HUES6 (cell line): ENCODE measurements at regions not wholly inside any gene's neighbourhood (a gene's known extent, or its start where the extent isn't known, plus 50 kb on each side); places are given as distances from the start of the nearest gene placed in this dataset.

Experiments used
- H3K27ac ChIP-seq: 2 replicates; pipeline ENCODE4 v1.7.0; 2013; ENCODE audit warnings: low read depth, mild to moderate bottlenecking, low read length, inconsistent platforms
- H3K27me3 ChIP-seq: 2 replicates; pipeline ENCODE4 v1.6.1; 2013; ENCODE audit warnings: low read length; ENCODE audit not compliant: control insufficient read depth, insufficient read depth
- H3K36me3 ChIP-seq: 2 replicates; pipeline ENCODE4 v1.6.1; 2013; ENCODE audit warnings: low read length; ENCODE audit not compliant: control insufficient read depth, insufficient read depth
- H3K4me1 ChIP-seq: 2 replicates; pipeline ENCODE4 v1.6.1; 2013; ENCODE audit warnings: low read length; ENCODE audit not compliant: control insufficient read depth, insufficient read depth
- H3K4me3 ChIP-seq: 2 replicates; pipeline ENCODE4 v1.5.1; 2013; ENCODE audit warnings: low read depth, low read length
- H3K9ac ChIP-seq: one replicate; pipeline ENCODE4 v1.6.1; 2013; ENCODE audit warnings: mild to moderate bottlenecking, low read length
- H3K9me3 ChIP-seq: 2 replicates; pipeline ENCODE4 v1.6.1; 2013; ENCODE audit warnings: low read depth, low read length; ENCODE audit not compliant: control insufficient read depth, insufficient read depth

DNA sequence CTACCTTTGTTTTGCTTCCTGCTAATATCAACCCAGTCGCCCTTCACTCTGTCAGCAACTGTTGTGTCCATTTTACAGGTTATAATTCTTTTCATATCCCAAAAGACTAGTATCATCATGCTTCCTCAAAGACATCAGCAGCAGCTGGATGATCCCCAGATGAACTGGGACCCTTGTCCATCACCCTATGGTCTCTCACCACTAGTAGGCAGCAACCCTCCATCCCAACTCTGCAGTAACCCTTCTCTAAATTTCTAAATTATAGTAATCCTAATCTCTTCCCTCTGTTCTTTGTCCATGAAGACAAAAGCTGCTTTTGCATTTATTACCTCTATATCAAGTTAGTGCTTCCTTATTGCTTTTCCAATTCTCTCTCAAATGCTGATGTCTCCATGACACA, 1025.8 kb downstream of the FAM181B start:
- Histone ChIP-seq H3K9ac (no peak overlapping the region), H3K9me3 (no peaks in the 10 kb centered on the region), H3K4me1 (no peaks in the 10 kb centered on the region), H3K36me3 (no peaks in the 10 kb centered on the region), H3K27ac (no peak overlapping the region), H3K4me3 (no peak overlapping the region), H3K27me3 (no peaks in the 10 kb centered on the region)

DNA sequence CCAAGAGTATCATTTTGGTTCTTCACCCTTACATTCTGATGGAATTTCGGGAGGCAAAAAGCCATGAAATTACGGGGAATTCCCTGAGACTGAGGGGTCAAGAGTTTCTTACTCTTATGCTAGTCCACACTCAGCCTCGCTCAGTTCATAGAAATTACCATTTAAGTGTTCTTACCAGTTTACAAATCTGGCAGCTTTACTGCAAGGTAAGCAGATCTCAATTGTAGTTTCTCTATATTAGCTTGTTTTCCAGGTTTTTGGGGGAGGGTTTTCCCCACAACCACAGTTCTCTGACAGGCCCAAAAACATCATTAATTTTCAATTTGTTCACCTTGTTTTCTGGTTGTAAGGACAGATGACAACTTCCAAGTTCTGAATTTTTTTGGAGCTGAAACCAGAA, 1028.4 kb downstream of the FAM181B start:
- no peaks in the 10 kb centered on the region; the same call in 1 of the 2 replicates for H3K9me3 ChIP-seq
- no peak overlapping the region for H3K9ac ChIP-seq
- no peaks in the 10 kb centered on the region for H3K27me3 ChIP-seq
- no peaks in the 10 kb centered on the region for H3K36me3 ChIP-seq
- H3K27ac ChIP-seq = no peak overlapping the region
- no peak overlapping the region for H3K4me3 ChIP-seq
- no peaks in the 10 kb centered on the region for H3K4me1 ChIP-seq

DNA sequence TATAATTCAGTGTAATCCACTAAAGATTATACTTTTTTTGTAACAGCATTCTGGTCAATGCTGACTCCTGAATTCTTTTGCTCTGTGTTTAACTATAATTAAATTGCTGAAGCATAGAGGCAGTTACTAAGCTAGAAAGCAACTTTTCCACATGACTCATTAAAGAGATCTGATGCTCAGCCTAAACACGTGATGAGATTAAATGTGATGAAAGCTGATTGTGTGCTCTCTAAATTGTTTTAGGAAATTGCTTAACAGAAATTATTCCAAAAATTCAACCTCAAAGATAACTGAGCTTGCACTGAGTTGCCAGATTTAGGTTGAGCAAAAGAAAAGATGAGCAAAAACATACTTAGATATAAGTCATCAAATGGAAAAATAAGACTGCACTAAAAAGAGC, 1033.6 kb downstream of the FAM181B start:
- H3K9me3 ChIP-seq = no peaks in the 10 kb centered on the region; the same call in 1 of the 2 replicates

DNA sequence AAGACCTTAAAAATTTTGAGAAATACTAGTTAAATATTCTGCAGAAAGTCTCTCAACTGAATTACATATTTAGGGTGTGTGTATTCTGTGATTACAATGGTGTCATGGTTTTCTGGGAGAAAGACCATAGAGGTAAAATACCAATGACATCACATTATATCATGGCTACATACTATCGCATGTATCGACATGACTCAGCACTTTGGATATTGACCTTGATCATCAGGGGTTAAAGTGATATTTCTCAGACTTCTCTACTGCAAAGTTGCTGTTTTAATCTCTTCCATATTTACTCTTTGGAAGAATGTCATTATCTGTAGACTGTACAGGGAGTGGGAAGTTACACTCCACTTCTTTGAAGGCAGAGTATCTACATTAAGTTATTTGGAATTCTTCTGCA, 1046.6 kb downstream of the FAM181B start:
- Histone ChIP-seq H3K4me3 (no peak overlapping the region), H3K4me1 (no peaks in the 10 kb centered on the region), H3K27me3 (no peaks in the 10 kb centered on the region), H3K9ac (no peak overlapping the region), H3K9me3 (no peaks in the 10 kb centered on the region), H3K36me3 (no peaks in the 10 kb centered on the region), H3K27ac (no peak overlapping the region)

More for the DNA sequence above, 1033.6 kb downstream of the FAM181B start:
- Histone ChIP-seq H3K4me1 (no peaks in the 10 kb centered on the region), H3K27ac (no peak overlapping the region), H3K27me3 (no peaks in the 10 kb centered on the region), H3K36me3 (no peaks in the 10 kb centered on the region), H3K9ac (no peak overlapping the region), H3K4me3 (no peak overlapping the region)

DNA sequence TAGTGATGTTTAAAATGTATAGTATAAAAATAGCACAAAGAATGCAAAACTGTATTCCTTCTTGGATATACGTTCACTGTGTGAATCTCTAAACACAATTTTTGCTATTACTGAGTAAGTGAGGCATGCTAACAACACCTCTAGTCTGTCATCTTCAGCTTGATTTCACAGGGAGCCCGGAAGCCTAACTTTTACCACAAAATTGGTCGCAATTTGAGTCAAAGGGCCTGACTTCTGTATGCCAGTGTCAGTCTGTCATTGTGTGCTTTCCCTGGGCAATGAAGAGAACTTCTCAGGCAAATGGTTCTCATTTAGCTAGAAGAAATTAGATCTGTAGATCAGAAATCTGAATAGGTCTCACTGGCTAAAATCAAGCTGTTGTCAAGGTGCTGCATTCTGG, 1059.5 kb downstream of the FAM181B start:
- Histone ChIP-seq H3K9me3 (no peaks in the 10 kb centered on the region), H3K4me1 (no peaks in the 10 kb centered on the region), H3K36me3 (no peaks in the 10 kb centered on the region), H3K9ac (no peak overlapping the region), H3K4me3 (no peak overlapping the region), H3K27me3 (no peaks in the 10 kb centered on the region), H3K27ac (no peak overlapping the region)

DNA sequence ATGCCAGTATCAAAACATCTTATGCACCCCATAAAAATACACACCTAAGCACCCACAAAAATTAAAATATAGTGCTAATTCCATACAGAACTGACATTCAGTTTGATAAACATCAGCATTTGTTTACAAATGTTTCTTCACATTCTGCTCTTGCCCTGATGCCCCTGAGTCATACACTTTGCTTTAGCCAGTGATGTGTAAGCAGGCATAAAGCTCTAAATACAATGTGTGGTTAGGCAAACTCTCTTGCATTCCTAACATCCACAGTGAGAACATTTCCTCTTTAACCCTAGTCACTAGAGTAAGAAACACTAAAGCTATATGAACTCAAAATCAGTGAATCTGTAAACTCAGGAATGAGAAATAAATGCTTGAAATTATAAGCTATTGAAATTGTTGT, 1060.7 kb downstream of the FAM181B start:
- H3K27ac ChIP-seq = no peak overlapping the region
- no peaks in the 10 kb centered on the region for H3K4me1 ChIP-seq
- no peak overlapping the region for H3K4me3 ChIP-seq
- no peaks in the 10 kb centered on the region for H3K36me3 ChIP-seq
- no peaks in the 10 kb centered on the region for H3K9me3 ChIP-seq
- H3K9ac ChIP-seq = no peak overlapping the region
- no peaks in the 10 kb centered on the region for H3K27me3 ChIP-seq

DNA sequence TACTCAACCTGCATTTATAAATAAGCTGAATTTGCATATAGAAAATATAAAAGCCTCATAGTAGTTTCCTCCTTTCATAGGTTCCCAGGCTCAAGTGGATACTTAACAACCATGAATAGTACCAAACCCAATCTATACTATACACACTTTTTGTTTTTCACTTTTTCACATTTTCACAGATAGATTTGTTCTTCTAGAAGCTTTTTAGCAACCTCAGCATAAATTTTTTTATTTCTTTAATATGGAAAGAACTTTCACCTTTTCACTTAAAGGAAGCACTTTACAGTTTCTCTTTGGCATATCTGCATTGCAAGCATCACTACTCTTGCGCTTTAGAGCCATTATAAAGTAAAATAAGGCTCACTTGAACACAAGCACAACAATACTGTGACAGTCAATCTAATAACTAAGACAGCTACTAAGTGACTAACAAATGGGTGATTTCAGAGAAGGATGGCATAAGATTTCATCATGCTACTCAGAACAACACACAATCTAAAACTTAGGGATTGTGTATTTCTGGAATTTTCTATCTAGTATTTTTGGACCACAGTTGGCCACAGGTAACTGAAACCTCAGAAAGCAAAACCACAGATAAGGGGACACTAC, 1063.6 kb downstream of the FAM181B start:
- no peak overlapping the region for H3K9ac ChIP-seq
- H3K27ac ChIP-seq = no peak overlapping the region
- H3K9me3 ChIP-seq = no peaks in the 10 kb centered on the region
- no peaks in the 10 kb centered on the region for H3K4me1 ChIP-seq
- H3K4me3 ChIP-seq = no peak overlapping the region
- no peaks in the 10 kb centered on the region for H3K27me3 ChIP-seq
- H3K36me3 ChIP-seq = no peaks in the 10 kb centered on the region

DNA sequence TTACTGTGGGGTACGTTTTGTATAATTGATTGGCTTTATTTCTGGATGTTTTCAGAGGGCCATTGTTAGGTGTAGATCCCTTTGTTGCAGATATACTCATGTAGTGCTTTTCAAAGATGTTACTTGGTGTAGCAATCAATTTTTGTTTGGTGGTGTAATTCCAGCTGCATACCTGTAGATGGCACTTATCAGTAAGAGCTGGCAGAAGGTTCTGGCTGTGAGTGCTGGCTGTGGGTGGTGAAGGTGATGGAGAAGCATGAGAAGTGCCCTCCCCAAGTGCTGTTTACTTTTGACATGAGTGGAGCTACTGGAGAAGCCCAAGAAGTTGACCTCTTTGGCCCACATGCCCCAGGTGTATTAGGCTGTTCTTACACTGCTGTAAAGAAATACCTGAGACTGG, 1074.9 kb downstream of the FAM181B start:
- Histone ChIP-seq H3K4me3 (no peak overlapping the region), H3K27ac (no peak overlapping the region), H3K9me3 (peaks cover 10% of the 10 kb centered on the region; the same call in 1 of the 2 replicates)

DNA sequence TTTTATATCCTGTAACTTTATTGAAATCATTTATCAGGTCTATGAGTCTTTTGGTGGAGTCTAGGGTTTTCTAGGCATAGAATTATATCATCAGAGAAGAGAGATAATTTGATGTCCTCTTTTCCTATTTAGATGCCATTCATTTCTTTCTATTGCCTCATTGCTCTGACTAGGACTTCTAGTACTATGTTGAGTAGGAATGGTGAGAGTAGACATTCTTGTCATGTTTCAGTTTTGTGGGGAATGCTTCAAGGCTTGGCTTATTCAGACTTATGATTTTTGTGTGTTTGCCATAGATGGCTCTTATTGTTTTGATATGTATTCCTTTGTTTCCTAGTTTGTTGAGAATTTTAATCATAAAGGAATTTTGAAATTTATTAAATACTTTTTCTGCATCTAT, 1078.3 kb downstream of the FAM181B start:
- Histone ChIP-seq H3K9me3 (peaks cover 10% of the 10 kb centered on the region; the same call in 1 of the 2 replicates), H3K36me3 (no peaks in the 10 kb centered on the region), H3K9ac (no peak overlapping the region), H3K4me3 (no peak overlapping the region), H3K4me1 (no peaks in the 10 kb centered on the region), H3K27me3 (peaks cover 5% of the 10 kb centered on the region; the same call in 1 of the 2 replicates), H3K27ac (no peak overlapping the region)

More for the DNA sequence above, 1074.9 kb downstream of the FAM181B start:
- Histone ChIP-seq H3K27me3 (no peaks in the 10 kb centered on the region), H3K36me3 (no peaks in the 10 kb centered on the region), H3K4me1 (no peaks in the 10 kb centered on the region), H3K9ac (no peak overlapping the region)

DNA sequence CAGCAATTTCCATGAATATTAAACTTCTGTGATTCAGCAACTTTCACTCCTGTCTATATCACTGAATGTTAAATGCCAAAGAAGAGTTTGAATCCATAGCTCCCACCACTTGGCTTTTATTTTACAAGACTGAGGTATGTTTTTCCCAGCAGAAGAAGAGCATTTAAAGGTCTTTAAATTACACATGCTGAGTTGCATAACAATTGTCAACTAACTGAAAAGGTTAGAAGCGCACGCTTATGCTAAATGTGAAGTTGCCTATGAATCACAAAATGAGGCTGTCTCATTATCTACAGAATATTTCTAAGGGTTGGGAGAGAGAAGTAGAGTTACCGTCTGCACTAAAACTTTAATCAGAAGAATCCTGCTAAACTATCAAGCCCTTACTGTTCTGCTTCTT, 1086.3 kb downstream of the FAM181B start:
- H3K27me3 ChIP-seq = peaks cover 57% of the 10 kb centered on the region
- H3K4me3 ChIP-seq = peak overlapping the region; percentile 46
- no peaks in the 10 kb centered on the region for H3K9me3 ChIP-seq
- H3K9ac ChIP-seq = no peak overlapping the region
- H3K4me1 ChIP-seq = peaks cover 15% of the 10 kb centered on the region
- no peaks in the 10 kb centered on the region for H3K36me3 ChIP-seq
- no peak overlapping the region for H3K27ac ChIP-seq

DNA sequence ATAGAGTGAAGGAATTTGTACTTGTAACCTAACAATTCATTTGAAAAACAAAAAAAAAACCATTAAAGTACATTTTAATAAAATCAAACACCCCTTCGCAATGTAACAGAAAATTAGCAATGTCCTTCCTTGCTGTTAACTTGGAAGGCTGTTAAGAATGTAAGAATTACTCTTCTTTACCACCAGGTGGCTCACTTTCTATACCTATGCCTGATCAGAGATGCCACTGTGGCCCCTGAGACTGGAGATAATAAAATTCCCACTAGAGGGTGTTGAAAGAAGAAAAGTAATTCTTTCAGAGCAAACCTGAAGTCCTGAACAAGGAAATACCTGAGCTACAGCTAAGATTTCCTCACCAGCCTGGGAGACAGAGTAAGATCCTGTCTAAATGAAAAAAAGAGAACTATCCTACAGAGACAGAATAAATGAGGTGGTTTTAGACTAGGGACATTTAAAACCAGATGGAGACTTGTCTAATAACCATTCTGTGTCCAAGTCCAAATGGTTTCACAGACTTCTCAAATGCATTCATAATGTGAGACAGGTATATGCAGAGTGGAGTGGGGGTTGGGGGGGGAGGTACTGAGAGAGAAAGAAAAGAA, 1089.3 kb downstream of the FAM181B start:
- no peaks in the 10 kb centered on the region for H3K36me3 ChIP-seq
- peaks cover 2% of the 10 kb centered on the region; the same call in 1 of the 2 replicates for H3K9me3 ChIP-seq
- no peak overlapping the region for H3K9ac ChIP-seq
- H3K4me3 ChIP-seq = no peak overlapping the region
- H3K27ac ChIP-seq = no peak overlapping the region
- H3K4me1 ChIP-seq = peaks cover 15% of the 10 kb centered on the region
- peaks cover 42% of the 10 kb centered on the region for H3K27me3 ChIP-seq
